Upper lobe of right lung (tissue), 1 donor: ENCODE measurements at regions not wholly inside any gene's neighbourhood (a gene's known extent, or its start where the extent isn't known, plus 50 kb on each side); places are given as distances from the start of the nearest gene placed in this dataset.

ENCODE experiments used
- ATAC-seq: fragments of 200-7000 bp; cut with Tn5 transposase; one replicate; pipeline ENCODE4 v1.9.1; 2020; ENCODE audit warnings: mild to moderate bottlenecking, moderate library complexity
- DNase-seq: peaks from one replicate; pipeline ENCODE4 v3.0.0-alpha.2; 2020
- H3K27ac ChIP-seq: fragments of 200-600 bp; one replicate; pipeline ENCODE4 v1.8.0; 2022
- H3K27me3 ChIP-seq: fragments of 200-600 bp; one replicate; pipeline ENCODE4 v1.8.0; 2022; ENCODE audit warnings: mild to moderate bottlenecking
- H3K36me3 ChIP-seq: fragments of 200-600 bp; one replicate; pipeline ENCODE4 v1.8.0; 2022
- H3K4me1 ChIP-seq: fragments of 200-600 bp; one replicate; pipeline ENCODE4 v1.8.0; 2022
- H3K4me3 ChIP-seq: fragments of 200-600 bp; one replicate; pipeline ENCODE4 v1.8.0; 2022; ENCODE audit warnings: mild to moderate bottlenecking
- H3K9me3 ChIP-seq: fragments of 200-600 bp; one replicate; pipeline ENCODE4 v1.8.0; 2022
- CTCF ChIP-seq: fragments of 200-600 bp; IDR thresholded peaks from one replicate; pipeline ENCODE4 v1.8.0; 2022; ENCODE audit warnings: antibody characterized with exemption
- intact Hi-C: fragments of 100-400 bp; cut with DNase I; formaldehyde crosslinking; loops from one replicate; pipeline ENCODE4 v1.11.0; 2022
- donor health status: DM: no; HTN: yes; CAD: no; lungs with severe emphysema.

- ATAC-seq (no peak), DNase-seq (no peak)
- intact Hi-C loops = no loop called here
- no peaks in the 10 kb centered on the region for H3K27me3 ChIP-seq
- no peaks in the 10 kb centered on the region for H3K4me1 ChIP-seq
- no peaks in the 10 kb centered on the region for H3K9me3 ChIP-seq
- no peak overlapping the region for H3K27ac ChIP-seq
- no peak for TF ChIP-seq CTCF
- no peak overlapping the region for H3K4me3 ChIP-seq
- no peaks in the 10 kb centered on the region for H3K36me3 ChIP-seq
Measured at GRCh38 chr11:130997278-130997677, 81.0 kb upstream of the SNX19 start.

GRCh38 chr11:130999086-130999485, 82.8 kb upstream of the SNX19 start:
- H3K4me1 ChIP-seq = no peaks in the 10 kb centered on the region
- no peak for DNase-seq
- H3K4me3 ChIP-seq = no peak overlapping the region
- no peaks in the 10 kb centered on the region for H3K9me3 ChIP-seq
- no peak for ATAC-seq
- TF ChIP-seq CTCF = no peak
- no peaks in the 10 kb centered on the region for H3K36me3 ChIP-seq
- no peak overlapping the region for H3K27ac ChIP-seq
- no peaks in the 10 kb centered on the region for H3K27me3 ChIP-seq
- intact Hi-C loops = no loop called here

- Histone ChIP-seq H3K27me3 (no peaks in the 10 kb centered on the region), H3K4me3 (no peak overlapping the region), H3K9me3 (no peaks in the 10 kb centered on the region), H3K36me3 (no peaks in the 10 kb centered on the region), H3K27ac (no peak overlapping the region), H3K4me1 (no peaks in the 10 kb centered on the region)
- ATAC-seq (peak; percentile 58), DNase-seq (no peak)
- TF ChIP-seq CTCF = no peak
- intact Hi-C loops = no loop called here
Measured at GRCh38 chr11:130999992-131000770, 83.9 kb upstream of the SNX19 start.

GRCh38 chr11:131002145-131002544, 85.9 kb upstream of the SNX19 start:
- no peak for ATAC-seq
- no peaks in the 10 kb centered on the region for H3K27me3 ChIP-seq
- no peaks in the 10 kb centered on the region for H3K4me1 ChIP-seq
- H3K9me3 ChIP-seq = no peaks in the 10 kb centered on the region
- no peaks in the 10 kb centered on the region for H3K36me3 ChIP-seq
- intact Hi-C loops = no loop called here
- TF ChIP-seq CTCF = no peak
- no peak overlapping the region for H3K4me3 ChIP-seq
- DNase-seq = no peak
- no peak overlapping the region for H3K27ac ChIP-seq

GRCh38 chr11:131005829-131006228, 89.5 kb upstream of the SNX19 start:
- DNase-seq = no peak
- Histone ChIP-seq H3K9me3 (no peaks in the 10 kb centered on the region), H3K4me3 (no peak overlapping the region), H3K27me3 (no peaks in the 10 kb centered on the region), H3K36me3 (no peaks in the 10 kb centered on the region), H3K27ac (no peak overlapping the region), H3K4me1 (no peaks in the 10 kb centered on the region)
- intact Hi-C loops = no loop called here
- no peak for ATAC-seq
- TF ChIP-seq CTCF = no peak

GRCh38 chr11:131025020-131025419, 108.7 kb upstream of the SNX19 start:
- ATAC-seq (no peak), DNase-seq (no peak)
- peak; percentile 12 for TF ChIP-seq CTCF
- Histone ChIP-seq H3K9me3 (no peaks in the 10 kb centered on the region), H3K4me1 (no peaks in the 10 kb centered on the region), H3K27ac (no peak overlapping the region), H3K27me3 (no peaks in the 10 kb centered on the region), H3K36me3 (no peaks in the 10 kb centered on the region), H3K4me3 (no peak overlapping the region)
- intact Hi-C loops = no loop called here
